ENCODE measurements at regions not wholly inside any gene's neighbourhood (a gene's known extent, or its start where the extent isn't known, plus 50 kb on each side); places are given as distances from the start of the nearest gene placed in this dataset.

DNA sequence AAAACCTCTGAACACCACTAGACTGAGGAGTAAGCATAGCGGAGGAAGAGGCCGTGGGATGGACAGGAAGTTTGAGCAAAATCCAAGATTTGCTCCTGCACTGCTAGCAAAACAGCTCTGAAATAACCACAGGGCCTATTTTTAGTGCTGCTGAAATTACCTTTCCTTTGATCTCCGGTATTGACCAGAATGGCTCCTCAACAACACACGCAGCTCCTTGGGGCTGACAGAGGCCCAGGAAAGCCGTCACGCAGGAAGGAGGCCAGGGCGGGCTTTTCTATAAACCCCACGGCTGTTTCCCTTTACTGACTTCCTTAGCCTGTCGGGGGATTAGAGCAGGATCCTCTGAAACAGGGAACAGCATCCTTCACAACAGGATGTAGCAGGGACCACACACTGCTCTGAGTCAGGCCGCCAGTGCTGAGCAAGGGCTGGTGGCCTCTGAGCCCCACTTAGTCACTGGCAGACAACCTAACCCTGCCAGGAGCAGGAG, 80.8 kb upstream of the LCLAT1 start:
- no peaks in the 10 kb centered on the region for H3K9me3 ChIP-seq (ENCODE audit: control insufficient read depth, insufficient read depth, low read depth, low read length)
- peak; percentile 18 to 64 for DNase-seq (ENCODE audit: low read depth in 2 of 2)
- TF ChIP-seq, protein P1, sequence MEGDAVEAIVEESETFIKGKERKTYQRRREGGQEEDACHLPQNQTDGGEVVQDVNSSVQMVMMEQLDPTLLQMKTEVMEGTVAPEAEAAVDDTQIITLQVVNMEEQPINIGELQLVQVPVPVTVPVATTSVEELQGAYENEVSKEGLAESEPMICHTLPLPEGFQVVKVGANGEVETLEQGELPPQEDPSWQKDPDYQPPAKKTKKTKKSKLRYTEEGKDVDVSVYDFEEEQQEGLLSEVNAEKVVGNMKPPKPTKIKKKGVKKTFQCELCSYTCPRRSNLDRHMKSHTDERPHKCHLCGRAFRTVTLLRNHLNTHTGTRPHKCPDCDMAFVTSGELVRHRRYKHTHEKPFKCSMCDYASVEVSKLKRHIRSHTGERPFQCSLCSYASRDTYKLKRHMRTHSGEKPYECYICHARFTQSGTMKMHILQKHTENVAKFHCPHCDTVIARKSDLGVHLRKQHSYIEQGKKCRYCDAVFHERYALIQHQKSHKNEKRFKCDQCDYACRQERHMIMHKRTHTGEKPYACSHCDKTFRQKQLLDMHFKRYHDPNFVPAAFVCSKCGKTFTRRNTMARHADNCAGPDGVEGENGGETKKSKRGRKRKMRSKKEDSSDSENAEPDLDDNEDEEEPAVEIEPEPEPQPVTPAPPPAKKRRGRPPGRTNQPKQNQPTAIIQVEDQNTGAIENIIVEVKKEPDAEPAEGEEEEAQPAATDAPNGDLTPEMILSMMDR (conservative IDR thresholded peaks at IDR 0.05 in 1 of 2, IDR thresholded peaks at IDR 0.05 in 1 of 2; ENCODE audit: low read depth in 1 of 2, low read length in 2 of 2), result no peak
- TF ChIP-seq EZH2 (IDR thresholded peaks at IDR 0.05; ENCODE audit: low read length, missing control alignments), result no peak
- peak overlapping the region; percentile 29 for H3K4me2 ChIP-seq (ENCODE audit: extremely low read depth, insufficient read depth, low read length)
- peak overlapping the region; percentile 33 for H2AFZ ChIP-seq (ENCODE audit: low read length)
- H3K9ac ChIP-seq (ENCODE audit: insufficient read depth, low read length), result no peak overlapping the region
- no peak overlapping the region for H3K4me3 ChIP-seq (replicated peaks in 1 of 4; ENCODE audit: control extremely low read depth in 1 of 4, insufficient read depth in 1 of 4, low read depth in 3 of 4, low read length in 4 of 4)
- H3K4me1 ChIP-seq (ENCODE audit: control insufficient read depth, extremely low read depth, insufficient read depth, low read length), result peaks cover 44% of the 10 kb centered on the region
- no peaks in the 10 kb centered on the region for H3K79me2 ChIP-seq (ENCODE audit: control insufficient read depth, insufficient read depth, low read length)
- no peaks in the 10 kb centered on the region for H3K36me3 ChIP-seq (ENCODE audit: control insufficient read depth, insufficient read depth, low read length)
- H4K20me1 ChIP-seq (ENCODE audit: control insufficient read depth, extremely low read depth, insufficient read depth, low read length), result no peaks in the 10 kb centered on the region
- H3K27ac ChIP-seq (ENCODE audit: insufficient read depth, low read length), result peak overlapping the region; percentile 77
- H3K27me3 ChIP-seq (ENCODE audit: control insufficient read depth, insufficient read depth, low read length), result no peaks in the 10 kb centered on the region

DNA sequence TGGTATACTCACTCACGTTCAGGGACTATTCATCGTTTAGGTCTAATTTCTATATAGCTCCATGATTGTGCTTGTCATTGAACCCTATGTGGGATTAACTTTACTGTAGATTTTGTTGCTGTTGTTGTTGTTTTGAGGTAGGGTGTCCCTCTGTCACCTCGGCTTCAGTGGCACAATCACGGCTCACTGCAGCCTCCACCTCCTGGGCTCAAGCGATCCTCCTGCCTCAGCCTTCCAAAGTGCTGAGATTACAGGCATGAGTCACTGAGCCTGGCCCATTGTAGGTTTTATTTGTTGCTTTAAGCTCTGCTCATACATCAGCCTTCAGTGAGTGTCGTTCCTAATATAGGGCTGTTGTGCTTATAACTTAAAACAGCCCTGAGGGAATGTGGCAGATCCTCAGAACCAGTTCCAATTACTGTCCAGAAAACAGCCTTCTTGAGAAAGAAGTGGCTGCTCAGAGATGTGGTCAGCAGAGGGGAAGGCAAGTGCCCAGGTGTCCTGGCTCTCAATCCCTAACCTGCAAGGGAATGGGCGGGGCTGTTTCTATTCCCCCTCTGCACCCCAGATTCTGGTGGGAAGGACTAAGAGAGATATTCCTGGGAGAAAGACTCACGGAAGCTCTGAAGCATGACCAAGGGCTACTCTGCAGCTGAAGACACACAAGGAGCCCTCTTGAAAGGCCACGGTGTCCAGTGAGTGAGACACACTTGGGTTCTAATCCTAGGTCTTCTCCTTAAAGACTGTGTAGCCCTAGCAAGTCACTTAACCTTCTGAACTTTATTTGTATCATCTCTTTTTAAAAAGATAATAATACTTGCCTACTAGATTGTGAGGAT, 79.6 kb upstream of the LCLAT1 start:
- Histone ChIP-seq H2AFZ (ENCODE audit: low read length) (no peak overlapping the region), H3K4me1 (ENCODE audit: control insufficient read depth, extremely low read depth, insufficient read depth, low read length) (peaks cover 37% of the 10 kb centered on the region), H3K27ac (ENCODE audit: insufficient read depth, low read length) (peak overlapping the region; percentile 77), H3K4me2 (ENCODE audit: extremely low read depth, insufficient read depth, low read length) (no peak overlapping the region), H3K9me3 (ENCODE audit: control insufficient read depth, insufficient read depth, low read depth, low read length) (no peaks in the 10 kb centered on the region), H4K20me1 (ENCODE audit: control insufficient read depth, extremely low read depth, insufficient read depth, low read length) (no peaks in the 10 kb centered on the region), H3K36me3 (ENCODE audit: control insufficient read depth, insufficient read depth, low read length) (no peaks in the 10 kb centered on the region), H3K27me3 (ENCODE audit: control insufficient read depth, insufficient read depth, low read length) (no peaks in the 10 kb centered on the region), H3K79me2 (ENCODE audit: control insufficient read depth, insufficient read depth, low read length) (no peaks in the 10 kb centered on the region), H3K4me3 (replicated peaks in 1 of 4; ENCODE audit: control extremely low read depth in 1 of 4, insufficient read depth in 1 of 4, low read depth in 3 of 4, low read length in 4 of 4) (no peak overlapping the region), H3K9ac (ENCODE audit: insufficient read depth, low read length) (no peak overlapping the region)
- peak; percentile 60 to 80 for DNase-seq (ENCODE audit: low read depth in 2 of 2)
- TF ChIP-seq, protein P1 (conservative IDR thresholded peaks at IDR 0.05 in 1 of 2, IDR thresholded peaks at IDR 0.05 in 1 of 2; ENCODE audit: low read depth in 1 of 2, low read length in 2 of 2), result no peak
- TF ChIP-seq EZH2 (IDR thresholded peaks at IDR 0.05; ENCODE audit: low read length, missing control alignments), result no peak

DNA sequence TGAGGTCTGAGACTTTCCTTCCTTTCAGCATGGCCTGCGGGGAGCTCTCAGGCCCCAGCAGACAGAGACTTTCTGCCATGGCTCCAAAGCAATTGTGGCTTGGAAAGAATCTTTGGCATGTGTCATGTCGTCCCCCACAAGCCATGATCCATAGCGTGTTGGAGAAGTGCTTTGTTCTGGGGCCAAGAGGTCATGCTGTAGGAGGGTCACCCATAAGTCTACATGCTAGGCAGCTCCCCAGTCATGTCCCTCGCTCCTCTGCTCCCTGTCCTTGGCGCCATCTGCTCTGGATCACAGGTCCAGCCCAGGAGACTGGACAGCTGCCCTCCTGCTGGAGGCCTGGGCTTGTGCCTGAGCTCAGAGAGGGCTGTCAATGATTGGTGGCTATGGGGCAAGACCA, 78.8 kb upstream of the LCLAT1 start:
- Histone ChIP-seq H3K9ac (ENCODE audit: insufficient read depth, low read length) (no peak overlapping the region), H3K36me3 (ENCODE audit: control insufficient read depth, insufficient read depth, low read length) (no peaks in the 10 kb centered on the region), H3K4me1 (ENCODE audit: control insufficient read depth, extremely low read depth, insufficient read depth, low read length) (peaks cover 32% of the 10 kb centered on the region), H3K27me3 (ENCODE audit: control insufficient read depth, insufficient read depth, low read length) (no peaks in the 10 kb centered on the region), H2AFZ (ENCODE audit: low read length) (no peak overlapping the region), H3K27ac (ENCODE audit: insufficient read depth, low read length) (peak overlapping the region; percentile 77), H3K9me3 (ENCODE audit: control insufficient read depth, insufficient read depth, low read depth, low read length) (no peaks in the 10 kb centered on the region), H4K20me1 (ENCODE audit: control insufficient read depth, extremely low read depth, insufficient read depth, low read length) (no peaks in the 10 kb centered on the region), H3K79me2 (ENCODE audit: control insufficient read depth, insufficient read depth, low read length) (no peaks in the 10 kb centered on the region), H3K4me2 (ENCODE audit: extremely low read depth, insufficient read depth, low read length) (peak overlapping the region; percentile 67), H3K4me3 (replicated peaks in 1 of 4; ENCODE audit: control extremely low read depth in 1 of 4, insufficient read depth in 1 of 4, low read depth in 3 of 4, low read length in 4 of 4) (no peak overlapping the region)
- peak; percentile 93 to 94 for DNase-seq (ENCODE audit: low read depth in 2 of 2)
- TF ChIP-seq, protein P1 (conservative IDR thresholded peaks at IDR 0.05 in 1 of 2, IDR thresholded peaks at IDR 0.05 in 1 of 2; ENCODE audit: low read depth in 1 of 2, low read length in 2 of 2), result no peak
- TF ChIP-seq EZH2 (IDR thresholded peaks at IDR 0.05; ENCODE audit: low read length, missing control alignments), result no peak
